Panc1 (cell line): ENCODE measurements at regions not wholly inside any gene's neighbourhood (a gene's known extent, or its start where the extent isn't known, plus 50 kb on each side); places are given as distances from the start of the nearest gene placed in this dataset.

Experiments used
- POLR2AphosphoS5 ChIP-seq: IDR thresholded peaks from 2 replicates; pipeline ENCODE4 v1.6.1; 2012; ENCODE audit warnings: mild to moderate bottlenecking, low read depth, low read length, moderate library complexity
- SIN3A ChIP-seq: IDR thresholded peaks from 2 replicates; pipeline ENCODE4 v1.6.1; 2012; ENCODE audit warnings: low read depth, mild to moderate bottlenecking, low read length, moderate library complexity, borderline replicate concordance; ENCODE audit not compliant: insufficient read depth
- TF ChIP-seq, protein P1 (sequence below): fragments of 450-650 bp; IDR thresholded peaks from 2 replicates; pipeline ENCODE4 v1.5.1; 2017; ENCODE audit warnings: mild to moderate bottlenecking
- TF ChIP-seq, protein P2 (sequence below), 2 experiments: IDR thresholded peaks; 2 replicates each; pipeline ENCODE4 v1.6.1; 2011 to 2012; ENCODE audit warnings: low read depth in 2 of 2, control low read depth in 1 of 2, low read length in 1 of 2, mild to moderate bottlenecking in 1 of 2, moderate library complexity in 1 of 2; ENCODE audit not compliant: insufficient read depth in 1 of 2

GRCh38 chr6:169945117-169945516 lies 193.7 kb downstream of the ERMARD start:
- TF ChIP-seq, protein P1, sequence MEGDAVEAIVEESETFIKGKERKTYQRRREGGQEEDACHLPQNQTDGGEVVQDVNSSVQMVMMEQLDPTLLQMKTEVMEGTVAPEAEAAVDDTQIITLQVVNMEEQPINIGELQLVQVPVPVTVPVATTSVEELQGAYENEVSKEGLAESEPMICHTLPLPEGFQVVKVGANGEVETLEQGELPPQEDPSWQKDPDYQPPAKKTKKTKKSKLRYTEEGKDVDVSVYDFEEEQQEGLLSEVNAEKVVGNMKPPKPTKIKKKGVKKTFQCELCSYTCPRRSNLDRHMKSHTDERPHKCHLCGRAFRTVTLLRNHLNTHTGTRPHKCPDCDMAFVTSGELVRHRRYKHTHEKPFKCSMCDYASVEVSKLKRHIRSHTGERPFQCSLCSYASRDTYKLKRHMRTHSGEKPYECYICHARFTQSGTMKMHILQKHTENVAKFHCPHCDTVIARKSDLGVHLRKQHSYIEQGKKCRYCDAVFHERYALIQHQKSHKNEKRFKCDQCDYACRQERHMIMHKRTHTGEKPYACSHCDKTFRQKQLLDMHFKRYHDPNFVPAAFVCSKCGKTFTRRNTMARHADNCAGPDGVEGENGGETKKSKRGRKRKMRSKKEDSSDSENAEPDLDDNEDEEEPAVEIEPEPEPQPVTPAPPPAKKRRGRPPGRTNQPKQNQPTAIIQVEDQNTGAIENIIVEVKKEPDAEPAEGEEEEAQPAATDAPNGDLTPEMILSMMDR, result no peak
- TF ChIP-seq POLR2AphosphoS5, result no peak
- TF ChIP-seq, protein P2, sequence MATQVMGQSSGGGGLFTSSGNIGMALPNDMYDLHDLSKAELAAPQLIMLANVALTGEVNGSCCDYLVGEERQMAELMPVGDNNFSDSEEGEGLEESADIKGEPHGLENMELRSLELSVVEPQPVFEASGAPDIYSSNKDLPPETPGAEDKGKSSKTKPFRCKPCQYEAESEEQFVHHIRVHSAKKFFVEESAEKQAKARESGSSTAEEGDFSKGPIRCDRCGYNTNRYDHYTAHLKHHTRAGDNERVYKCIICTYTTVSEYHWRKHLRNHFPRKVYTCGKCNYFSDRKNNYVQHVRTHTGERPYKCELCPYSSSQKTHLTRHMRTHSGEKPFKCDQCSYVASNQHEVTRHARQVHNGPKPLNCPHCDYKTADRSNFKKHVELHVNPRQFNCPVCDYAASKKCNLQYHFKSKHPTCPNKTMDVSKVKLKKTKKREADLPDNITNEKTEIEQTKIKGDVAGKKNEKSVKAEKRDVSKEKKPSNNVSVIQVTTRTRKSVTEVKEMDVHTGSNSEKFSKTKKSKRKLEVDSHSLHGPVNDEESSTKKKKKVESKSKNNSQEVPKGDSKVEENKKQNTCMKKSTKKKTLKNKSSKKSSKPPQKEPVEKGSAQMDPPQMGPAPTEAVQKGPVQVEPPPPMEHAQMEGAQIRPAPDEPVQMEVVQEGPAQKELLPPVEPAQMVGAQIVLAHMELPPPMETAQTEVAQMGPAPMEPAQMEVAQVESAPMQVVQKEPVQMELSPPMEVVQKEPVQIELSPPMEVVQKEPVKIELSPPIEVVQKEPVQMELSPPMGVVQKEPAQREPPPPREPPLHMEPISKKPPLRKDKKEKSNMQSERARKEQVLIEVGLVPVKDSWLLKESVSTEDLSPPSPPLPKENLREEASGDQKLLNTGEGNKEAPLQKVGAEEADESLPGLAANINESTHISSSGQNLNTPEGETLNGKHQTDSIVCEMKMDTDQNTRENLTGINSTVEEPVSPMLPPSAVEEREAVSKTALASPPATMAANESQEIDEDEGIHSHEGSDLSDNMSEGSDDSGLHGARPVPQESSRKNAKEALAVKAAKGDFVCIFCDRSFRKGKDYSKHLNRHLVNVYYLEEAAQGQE (IDR thresholded peaks at IDR 0.05; ENCODE audit: insufficient read depth in 1 of 2, low read depth in 2 of 2, low read length in 1 of 2), result no peak
- TF ChIP-seq SIN3A, result no peak
